GM12892 (cell line): ENCODE measurements at regions not wholly inside any gene's neighbourhood (a gene's known extent, or its start where the extent isn't known, plus 50 kb on each side); places are given as distances from the start of the nearest gene placed in this dataset.

Experiments
- POLR2A ChIP-seq: IDR thresholded peaks from 2 replicates; pipeline ENCODE4 v1.6.1; 2011; ENCODE audit warnings: low read depth, low read length, control low read depth
- POLR2AphosphoS5 ChIP-seq: IDR thresholded peaks from 2 replicates; pipeline ENCODE4 v1.6.1; 2011; ENCODE audit warnings: low read depth, low read length, control low read depth
- TAF1 ChIP-seq: IDR thresholded peaks from 2 replicates; pipeline ENCODE4 v1.6.1; 2011; ENCODE audit warnings: low read depth, mild to moderate bottlenecking, control low read depth, low read length, borderline replicate concordance

DNA sequence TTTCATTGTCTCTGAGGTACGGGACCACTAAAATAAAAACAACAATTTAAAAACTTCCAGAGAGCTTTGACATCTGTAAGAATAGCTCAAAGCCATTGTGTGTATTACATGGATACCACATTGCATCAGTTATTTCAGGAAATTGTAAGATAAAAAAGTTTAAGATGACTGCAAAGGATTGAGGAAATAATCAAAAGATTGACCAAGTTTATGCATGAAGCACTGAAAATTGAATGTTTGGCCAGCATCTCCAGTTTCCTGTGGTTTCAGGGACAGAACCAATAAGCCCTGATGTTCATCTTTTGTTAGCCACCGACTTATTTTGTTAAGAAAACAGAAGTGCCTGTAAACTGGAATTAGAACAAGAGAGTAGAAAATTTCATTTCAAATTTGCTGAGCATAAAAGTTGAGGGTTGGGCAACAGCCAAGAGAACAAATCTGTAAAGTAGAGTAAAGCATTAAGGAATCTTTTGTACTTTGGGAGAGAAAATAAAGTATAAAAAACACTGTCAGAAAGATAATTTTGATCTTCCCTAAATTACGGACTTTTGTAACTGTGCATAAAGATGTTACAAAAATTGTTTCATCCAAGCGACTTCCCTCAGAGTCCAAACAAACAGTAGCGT lies 211.5 kb upstream of the P2RY1 start:
- TF ChIP-seq POLR2A (no peak), POLR2AphosphoS5 (no peak), TAF1 (no peak)
